ENCODE measurements at regions not wholly inside any gene's neighbourhood (a gene's known extent, or its start where the extent isn't known, plus 50 kb on each side); places are given as distances from the start of the nearest gene placed in this dataset.

- no peak for DNase-seq
- CTCF ChIA-PET = no interaction called here
- no peaks in the 10 kb centered on the region for H3K27me3 ChIP-seq (ENCODE audit: insufficient read depth)
Observed at GRCh38 chr3:75985432-75985831, 200.1 kb upstream of the ZNF717 start.

DNA sequence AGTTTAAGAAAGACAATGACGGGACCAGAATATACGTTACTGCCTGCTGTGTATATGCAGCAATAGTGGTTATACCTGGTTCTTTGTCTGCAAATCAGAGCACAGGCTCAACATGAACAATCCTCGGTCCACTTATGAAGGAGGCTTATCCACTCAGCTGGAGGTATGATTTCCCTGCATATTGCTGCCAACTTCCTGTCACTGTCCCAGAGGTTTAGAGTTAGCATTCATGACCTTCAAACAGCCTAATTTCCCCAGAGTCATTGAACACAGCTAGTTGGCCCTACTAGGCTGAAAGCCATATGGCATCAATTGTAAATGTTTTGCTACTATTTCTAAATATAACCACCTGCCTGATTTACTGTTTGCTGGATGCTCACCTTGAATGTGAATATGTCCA, 224.9 kb upstream of the ZNF717 start:
- Histone ChIP-seq H3K36me3 (replicated peaks in 1 of 2; ENCODE audit: control insufficient read depth in 1 of 2, insufficient read depth in 2 of 2, low read length in 1 of 2) (no peaks in the 10 kb centered on the region), H2AFZ (ENCODE audit: low read depth) (no peak overlapping the region), H3K4me1 (ENCODE audit: control insufficient read depth in 1 of 2, insufficient read depth in 2 of 2, low read depth in 1 of 2, low read length in 1 of 2) (no peaks in the 10 kb centered on the region), H3K9ac (no peak overlapping the region), H3K9me2 (no peaks in the 10 kb centered on the region), H3K9me3 (0 out of 2 replicates have a peak, but pooled peaks cover 4% of the 10 kb centered on the region), H3K4me3 (ENCODE audit: low read depth in 2 of 2, low read length in 1 of 2) (no peak overlapping the region), H3K27me3 (ENCODE audit: insufficient read depth) (no peaks in the 10 kb centered on the region), H4K20me1 (ENCODE audit: insufficient read depth) (no peaks in the 10 kb centered on the region), H3K79me2 (ENCODE audit: insufficient read depth) (no peaks in the 10 kb centered on the region), H3K4me2 (no peak overlapping the region), H3F3A (replicated peaks; ENCODE audit: insufficient read depth) (no peaks in the 10 kb centered on the region), H3K27ac (ENCODE audit: low read depth in 2 of 2, low read length in 1 of 2) (no peak overlapping the region)
- peak; percentile 2 for DNase-seq
- CTCF ChIA-PET = interaction anchor here (0.9 to 1.1 kb wide), 2 partner anchors 14 to 35 kb away, joined by 4 to 5 read pairs; no protein-coding TSS in a partner anchor
- 53% methylated on average over 3 of the region's 3 CpGs for WGBS (ENCODE audit: low lambda C conversion rate)
- POLR2A ChIA-PET = no interaction called here
- TF ChIP-seq GABPA (IDR thresholded peaks at IDR 0.05; ENCODE audit: low read depth) (no peak), MXI1 (IDR thresholded peaks at IDR 0.05; ENCODE audit: low read depth, low read length) (no peak), TEAD4 (IDR thresholded peaks at IDR 0.05; ENCODE audit: borderline replicate concordance, insufficient read depth) (no peak), RCOR1 (IDR thresholded peaks at IDR 0.05; ENCODE audit: low read length) (no peak), POLR2AphosphoS5 (IDR thresholded peaks at IDR 0.05; ENCODE audit: low read depth, low read length) (no peak), SMC3 (IDR thresholded peaks at IDR 0.05; ENCODE audit: low read depth, low read length) (no peak), EP300 (IDR thresholded peaks at IDR 0.05; ENCODE audit: borderline replicate concordance in 1 of 2, low read depth in 1 of 2, low read length in 1 of 2) (no peak), REST (IDR thresholded peaks at IDR 0.05; ENCODE audit: low read depth, low read length) (no peak), MEF2A (IDR thresholded peaks at IDR 0.05; ENCODE audit: borderline replicate concordance, low read depth) (no peak), FOXJ3 (CRISPR knock-in tag; IDR thresholded peaks at IDR 0.05) (no peak), SIN3A (IDR thresholded peaks at IDR 0.05; ENCODE audit: borderline replicate concordance, low read depth, low read length) (no peak)
- TF ChIP-seq, protein P1, sequence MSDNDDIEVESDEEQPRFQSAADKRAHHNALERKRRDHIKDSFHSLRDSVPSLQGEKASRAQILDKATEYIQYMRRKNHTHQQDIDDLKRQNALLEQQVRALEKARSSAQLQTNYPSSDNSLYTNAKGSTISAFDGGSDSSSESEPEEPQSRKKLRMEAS (IDR thresholded peaks at IDR 0.05; ENCODE audit: low read depth) = no peak
- TF ChIP-seq, protein P2, sequence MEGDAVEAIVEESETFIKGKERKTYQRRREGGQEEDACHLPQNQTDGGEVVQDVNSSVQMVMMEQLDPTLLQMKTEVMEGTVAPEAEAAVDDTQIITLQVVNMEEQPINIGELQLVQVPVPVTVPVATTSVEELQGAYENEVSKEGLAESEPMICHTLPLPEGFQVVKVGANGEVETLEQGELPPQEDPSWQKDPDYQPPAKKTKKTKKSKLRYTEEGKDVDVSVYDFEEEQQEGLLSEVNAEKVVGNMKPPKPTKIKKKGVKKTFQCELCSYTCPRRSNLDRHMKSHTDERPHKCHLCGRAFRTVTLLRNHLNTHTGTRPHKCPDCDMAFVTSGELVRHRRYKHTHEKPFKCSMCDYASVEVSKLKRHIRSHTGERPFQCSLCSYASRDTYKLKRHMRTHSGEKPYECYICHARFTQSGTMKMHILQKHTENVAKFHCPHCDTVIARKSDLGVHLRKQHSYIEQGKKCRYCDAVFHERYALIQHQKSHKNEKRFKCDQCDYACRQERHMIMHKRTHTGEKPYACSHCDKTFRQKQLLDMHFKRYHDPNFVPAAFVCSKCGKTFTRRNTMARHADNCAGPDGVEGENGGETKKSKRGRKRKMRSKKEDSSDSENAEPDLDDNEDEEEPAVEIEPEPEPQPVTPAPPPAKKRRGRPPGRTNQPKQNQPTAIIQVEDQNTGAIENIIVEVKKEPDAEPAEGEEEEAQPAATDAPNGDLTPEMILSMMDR (IDR thresholded peaks at IDR 0.05) = no peak

More at GRCh38 chr3:75985432-75985831, 200.1 kb upstream of the ZNF717 start:
- Histone ChIP-seq H3K79me2 (ENCODE audit: insufficient read depth) (no peaks in the 10 kb centered on the region), H3K4me2 (no peak overlapping the region), H3K9me2 (0 out of 2 replicates have a peak, but pooled peaks cover 2% of the 10 kb centered on the region), H2AFZ (ENCODE audit: low read depth) (no peak overlapping the region), H3K4me3 (ENCODE audit: low read depth in 2 of 2, low read length in 1 of 2) (no peak overlapping the region), H3K36me3 (replicated peaks in 1 of 2; ENCODE audit: control insufficient read depth in 1 of 2, insufficient read depth in 2 of 2, low read length in 1 of 2) (no peaks in the 10 kb centered on the region), H3K4me1 (ENCODE audit: control insufficient read depth in 1 of 2, insufficient read depth in 2 of 2, low read depth in 1 of 2, low read length in 1 of 2) (no peaks in the 10 kb centered on the region), H3K27ac (ENCODE audit: low read depth in 2 of 2, low read length in 1 of 2) (no peak overlapping the region), H3F3A (replicated peaks; ENCODE audit: insufficient read depth) (no peaks in the 10 kb centered on the region), H3K9me3 (no peaks in the 10 kb centered on the region), H4K20me1 (ENCODE audit: insufficient read depth) (no peaks in the 10 kb centered on the region), H3K9ac (no peak overlapping the region)
- POLR2A ChIA-PET = no interaction called here
- WGBS (ENCODE audit: low lambda C conversion rate) = 0% methylated on average over 2 of the region's 2 CpGs
- TF ChIP-seq ZBTB33 (IDR thresholded peaks at IDR 0.05; ENCODE audit: borderline replicate concordance, low read depth) (no peak), EP300 (IDR thresholded peaks at IDR 0.05; ENCODE audit: borderline replicate concordance in 1 of 2, low read depth in 1 of 2, low read length in 1 of 2) (no peak), TAF1 (IDR thresholded peaks at IDR 0.05; ENCODE audit: borderline replicate concordance, low read depth, low read length) (no peak), POLR2AphosphoS5 (IDR thresholded peaks at IDR 0.05; ENCODE audit: low read depth, low read length) (no peak), TEAD4 (IDR thresholded peaks at IDR 0.05; ENCODE audit: borderline replicate concordance, insufficient read depth) (no peak), RFX5 (IDR thresholded peaks at IDR 0.05; ENCODE audit: low read length) (no peak), MXI1 (IDR thresholded peaks at IDR 0.05; ENCODE audit: low read depth, low read length) (no peak), YY1 (IDR thresholded peaks at IDR 0.05; ENCODE audit: low read depth) (no peak), EZH2phosphoT487 (IDR thresholded peaks at IDR 0.05; ENCODE audit: borderline replicate concordance, low read depth) (no peak)
- TF ChIP-seq, protein P1 (IDR thresholded peaks at IDR 0.05; ENCODE audit: low read depth) = no peak
